Erythroblast (primary cell): ENCODE measurements at regions not wholly inside any gene's neighbourhood (a gene's known extent, or its start where the extent isn't known, plus 50 kb on each side); places are given as distances from the start of the nearest gene placed in this dataset.

Experiments
- GATA1 ChIP-seq: IDR thresholded peaks from 2 replicates; pipeline ENCODE4 v1.6.1; 2011; ENCODE audit warnings: low read depth, mild to moderate bottlenecking, control low read depth, low read length, moderate library complexity
- POLR2A ChIP-seq: IDR thresholded peaks from 2 replicates; pipeline ENCODE4 v1.6.1; 2011; ENCODE audit warnings: mild to moderate bottlenecking, low read length

DNA sequence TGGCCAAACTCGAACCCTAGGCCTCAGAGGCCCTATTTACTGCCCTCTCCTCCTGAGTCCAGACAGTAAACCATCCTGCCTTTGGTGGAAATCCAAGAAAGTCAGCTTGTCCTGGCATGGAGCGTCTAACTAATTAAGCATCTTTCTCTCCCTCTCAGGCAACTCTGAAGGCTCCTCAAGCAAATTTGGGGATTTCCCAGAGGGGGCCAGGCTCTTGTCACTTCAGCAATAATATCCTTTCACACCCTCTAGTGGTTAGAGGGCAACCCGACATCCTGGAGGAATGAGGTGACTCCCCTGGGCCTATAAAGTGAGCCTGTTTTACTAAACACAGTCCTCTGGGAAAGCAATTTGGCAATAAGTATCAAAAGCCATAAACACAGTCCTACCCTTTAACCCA lies 60.4 kb downstream of the NOG start:
- TF ChIP-seq POLR2A, result no peak
- no peak for TF ChIP-seq GATA1
